HG03095 (cell line): ENCODE measurements at regions not wholly inside any gene's neighbourhood (a gene's known extent, or its start where the extent isn't known, plus 50 kb on each side); places are given as distances from the start of the nearest gene placed in this dataset.

Source experiments
- ATAC-seq: cut with Tn5 transposase; IDR thresholded peaks from one replicate; pipeline ENCODE4 v1.9.1; 2021; ENCODE audit warnings: moderate library complexity; ENCODE audit not compliant: unreplicated experiment

GRCh38 chr9:27991221-27991620, 417.9 kb upstream of the C9orf72 start:
- ATAC-seq: no peak

- ATAC-seq: no peak
Measured at GRCh38 chr9:28001096-28001495, 427.8 kb upstream of the C9orf72 start.

- no peak for ATAC-seq
Measured at GRCh38 chr9:28004900-28005299, 431.6 kb upstream of the C9orf72 start.

- ATAC-seq: no peak
Measured at GRCh38 chr9:28005779-28006178, 432.5 kb upstream of the C9orf72 start.

GRCh38 chr9:28007097-28007817, 434.0 kb upstream of the C9orf72 start:
- ATAC-seq: no peak

GRCh38 chr9:28014212-28014611, 440.9 kb upstream of the C9orf72 start:
- no peak for ATAC-seq

GRCh38 chr9:28024676-28025075, 451.4 kb upstream of the C9orf72 start:
- no peak for ATAC-seq

- no peak for ATAC-seq
Measured at GRCh38 chr9:28025186-28025585, 451.9 kb upstream of the C9orf72 start.

GRCh38 chr9:28031521-28032267, 458.4 kb upstream of the C9orf72 start:
- ATAC-seq: no peak

GRCh38 chr9:28032268-28032590, 458.9 kb upstream of the C9orf72 start:
- no peak for ATAC-seq

GRCh38 chr9:28034242-28034641, 461.0 kb upstream of the C9orf72 start:
- ATAC-seq: no peak

GRCh38 chr9:28037968-28038367, 464.7 kb upstream of the C9orf72 start:
- ATAC-seq: no peak

GRCh38 chr9:28045051-28045450, 471.8 kb upstream of the C9orf72 start:
- ATAC-seq: no peak

- no peak for ATAC-seq
Measured at GRCh38 chr9:28050046-28050445, 476.8 kb upstream of the C9orf72 start.

GRCh38 chr9:28050941-28051340, 477.7 kb upstream of the C9orf72 start:
- ATAC-seq: no peak

GRCh38 chr9:28051559-28052503, 478.6 kb upstream of the C9orf72 start:
- ATAC-seq: no peak

GRCh38 chr9:28053096-28053777, 480.0 kb upstream of the C9orf72 start:
- no peak for ATAC-seq

GRCh38 chr9:28056006-28056405, 482.7 kb upstream of the C9orf72 start:
- no peak for ATAC-seq

- ATAC-seq: no peak
Measured at GRCh38 chr9:28056466-28056865, 483.2 kb upstream of the C9orf72 start.

- no peak for ATAC-seq
Measured at GRCh38 chr9:28059192-28059591, 485.9 kb upstream of the C9orf72 start.

- no peak for ATAC-seq
Measured at GRCh38 chr9:28064241-28064815, 491.0 kb upstream of the C9orf72 start.
